ENCODE measurements at regions not wholly inside any gene's neighbourhood (a gene's known extent, or its start where the extent isn't known, plus 50 kb on each side); places are given as distances from the start of the nearest gene placed in this dataset.

GRCh38 chr15:39127925-39128617 is 452.8 kb upstream of the THBS1 start (continued):
- TF ChIP-seq, protein P1, sequence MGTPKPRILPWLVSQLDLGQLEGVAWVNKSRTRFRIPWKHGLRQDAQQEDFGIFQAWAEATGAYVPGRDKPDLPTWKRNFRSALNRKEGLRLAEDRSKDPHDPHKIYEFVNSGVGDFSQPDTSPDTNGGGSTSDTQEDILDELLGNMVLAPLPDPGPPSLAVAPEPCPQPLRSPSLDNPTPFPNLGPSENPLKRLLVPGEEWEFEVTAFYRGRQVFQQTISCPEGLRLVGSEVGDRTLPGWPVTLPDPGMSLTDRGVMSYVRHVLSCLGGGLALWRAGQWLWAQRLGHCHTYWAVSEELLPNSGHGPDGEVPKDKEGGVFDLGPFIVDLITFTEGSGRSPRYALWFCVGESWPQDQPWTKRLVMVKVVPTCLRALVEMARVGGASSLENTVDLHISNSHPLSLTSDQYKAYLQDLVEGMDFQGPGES (IDR thresholded peaks at IDR 0.05; ENCODE audit: low read depth, low read length) = no peak
- TF ChIP-seq NFIC (IDR thresholded peaks at IDR 0.05; ENCODE audit: borderline replicate concordance) = peak; percentile 83
- TF ChIP-seq RCOR1 (IDR thresholded peaks at IDR 0.05; ENCODE audit: low read length) = no peak
- TF ChIP-seq, protein P2, sequence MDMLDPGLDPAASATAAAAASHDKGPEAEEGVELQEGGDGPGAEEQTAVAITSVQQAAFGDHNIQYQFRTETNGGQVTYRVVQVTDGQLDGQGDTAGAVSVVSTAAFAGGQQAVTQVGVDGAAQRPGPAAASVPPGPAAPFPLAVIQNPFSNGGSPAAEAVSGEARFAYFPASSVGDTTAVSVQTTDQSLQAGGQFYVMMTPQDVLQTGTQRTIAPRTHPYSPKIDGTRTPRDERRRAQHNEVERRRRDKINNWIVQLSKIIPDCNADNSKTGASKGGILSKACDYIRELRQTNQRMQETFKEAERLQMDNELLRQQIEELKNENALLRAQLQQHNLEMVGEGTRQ (IDR thresholded peaks at IDR 0.05; ENCODE audit: borderline replicate concordance, low read depth, low read length) = no peak
- TF ChIP-seq ELF1 (IDR thresholded peaks at IDR 0.05) = no peak
- TF ChIP-seq RXRA (IDR thresholded peaks at IDR 0.05; ENCODE audit: borderline replicate concordance, low read depth) = peak; percentile 35
- TF ChIP-seq FOXM1 (IDR thresholded peaks at IDR 0.05; ENCODE audit: low read depth) = peak; percentile 62; the same call in 1 of the 2 replicates
- TF ChIP-seq GABPA (IDR thresholded peaks at IDR 0.05; ENCODE audit: low read depth) = no peak
- no peak for TF ChIP-seq GATA2 (CRISPR knock-in tag; IDR thresholded peaks at IDR 0.05)
- no peak for TF ChIP-seq YY1 (IDR thresholded peaks at IDR 0.05; ENCODE audit: low read depth)
- TF ChIP-seq FOSL2 (IDR thresholded peaks at IDR 0.05; ENCODE audit: borderline replicate concordance, low read depth) = peak; percentile 82
- TF ChIP-seq RAD21 (IDR thresholded peaks at IDR 0.05; ENCODE audit: low read length) = no peak
- TF ChIP-seq TCF12 (IDR thresholded peaks at IDR 0.05) = peak; percentile 85
- TF ChIP-seq, protein P3, sequence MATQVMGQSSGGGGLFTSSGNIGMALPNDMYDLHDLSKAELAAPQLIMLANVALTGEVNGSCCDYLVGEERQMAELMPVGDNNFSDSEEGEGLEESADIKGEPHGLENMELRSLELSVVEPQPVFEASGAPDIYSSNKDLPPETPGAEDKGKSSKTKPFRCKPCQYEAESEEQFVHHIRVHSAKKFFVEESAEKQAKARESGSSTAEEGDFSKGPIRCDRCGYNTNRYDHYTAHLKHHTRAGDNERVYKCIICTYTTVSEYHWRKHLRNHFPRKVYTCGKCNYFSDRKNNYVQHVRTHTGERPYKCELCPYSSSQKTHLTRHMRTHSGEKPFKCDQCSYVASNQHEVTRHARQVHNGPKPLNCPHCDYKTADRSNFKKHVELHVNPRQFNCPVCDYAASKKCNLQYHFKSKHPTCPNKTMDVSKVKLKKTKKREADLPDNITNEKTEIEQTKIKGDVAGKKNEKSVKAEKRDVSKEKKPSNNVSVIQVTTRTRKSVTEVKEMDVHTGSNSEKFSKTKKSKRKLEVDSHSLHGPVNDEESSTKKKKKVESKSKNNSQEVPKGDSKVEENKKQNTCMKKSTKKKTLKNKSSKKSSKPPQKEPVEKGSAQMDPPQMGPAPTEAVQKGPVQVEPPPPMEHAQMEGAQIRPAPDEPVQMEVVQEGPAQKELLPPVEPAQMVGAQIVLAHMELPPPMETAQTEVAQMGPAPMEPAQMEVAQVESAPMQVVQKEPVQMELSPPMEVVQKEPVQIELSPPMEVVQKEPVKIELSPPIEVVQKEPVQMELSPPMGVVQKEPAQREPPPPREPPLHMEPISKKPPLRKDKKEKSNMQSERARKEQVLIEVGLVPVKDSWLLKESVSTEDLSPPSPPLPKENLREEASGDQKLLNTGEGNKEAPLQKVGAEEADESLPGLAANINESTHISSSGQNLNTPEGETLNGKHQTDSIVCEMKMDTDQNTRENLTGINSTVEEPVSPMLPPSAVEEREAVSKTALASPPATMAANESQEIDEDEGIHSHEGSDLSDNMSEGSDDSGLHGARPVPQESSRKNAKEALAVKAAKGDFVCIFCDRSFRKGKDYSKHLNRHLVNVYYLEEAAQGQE (IDR thresholded peaks at IDR 0.05; ENCODE audit: low read depth, low read length) = no peak
- TF ChIP-seq EZH2phosphoT487 (IDR thresholded peaks at IDR 0.05; ENCODE audit: borderline replicate concordance, low read depth) = no peak

- peak overlapping the region; percentile 58 for H3K4me2 ChIP-seq
- no peaks in the 10 kb centered on the region for H3K9me2 ChIP-seq
- CTCF ChIA-PET = interaction anchor here (2.9 kb wide), 1 partner anchor 452 kb away, joined by 8 read pairs; the partner anchor contains the start of gene THBS1
- no peaks in the 10 kb centered on the region for H3K36me3 ChIP-seq (replicated peaks in 1 of 2; ENCODE audit: control insufficient read depth in 1 of 2, insufficient read depth in 2 of 2, low read length in 1 of 2)
- H3K4me3 ChIP-seq (ENCODE audit: low read depth in 2 of 2, low read length in 1 of 2) = no peak overlapping the region
- DNase-seq = no peak
- no peaks in the 10 kb centered on the region for H3K9me3 ChIP-seq
- H2AFZ ChIP-seq (ENCODE audit: low read depth) = no peak overlapping the region; the same call in 1 of the 2 replicates
- no peaks in the 10 kb centered on the region for H4K20me1 ChIP-seq (ENCODE audit: insufficient read depth)
- H3K27me3 ChIP-seq (ENCODE audit: insufficient read depth) = no peaks in the 10 kb centered on the region
- WGBS (ENCODE audit: low lambda C conversion rate) = 73% methylated on average over 2 of the region's 2 CpGs
- peak overlapping the region; percentile 69 for H3K9ac ChIP-seq
- POLR2A ChIA-PET = no interaction called here
- no peaks in the 10 kb centered on the region for H3K79me2 ChIP-seq (ENCODE audit: insufficient read depth)
- peaks cover 3 to 37% of the 10 kb centered on the region in 2 experiments for H3K4me1 ChIP-seq (ENCODE audit: control insufficient read depth in 1 of 2, insufficient read depth in 2 of 2, low read depth in 1 of 2, low read length in 1 of 2)
- H3K27ac ChIP-seq (ENCODE audit: low read depth in 2 of 2, low read length in 1 of 2) = peak overlapping the region; percentile 77 to 97
- H3F3A ChIP-seq (replicated peaks; ENCODE audit: insufficient read depth) = peaks cover 43% of the 10 kb centered on the region
- TF ChIP-seq, protein P2 (IDR thresholded peaks at IDR 0.05; ENCODE audit: borderline replicate concordance, low read depth, low read length) = no peak
- TF ChIP-seq, protein P3 (IDR thresholded peaks at IDR 0.05; ENCODE audit: low read depth, low read length) = no peak
- TF ChIP-seq, protein P4, sequence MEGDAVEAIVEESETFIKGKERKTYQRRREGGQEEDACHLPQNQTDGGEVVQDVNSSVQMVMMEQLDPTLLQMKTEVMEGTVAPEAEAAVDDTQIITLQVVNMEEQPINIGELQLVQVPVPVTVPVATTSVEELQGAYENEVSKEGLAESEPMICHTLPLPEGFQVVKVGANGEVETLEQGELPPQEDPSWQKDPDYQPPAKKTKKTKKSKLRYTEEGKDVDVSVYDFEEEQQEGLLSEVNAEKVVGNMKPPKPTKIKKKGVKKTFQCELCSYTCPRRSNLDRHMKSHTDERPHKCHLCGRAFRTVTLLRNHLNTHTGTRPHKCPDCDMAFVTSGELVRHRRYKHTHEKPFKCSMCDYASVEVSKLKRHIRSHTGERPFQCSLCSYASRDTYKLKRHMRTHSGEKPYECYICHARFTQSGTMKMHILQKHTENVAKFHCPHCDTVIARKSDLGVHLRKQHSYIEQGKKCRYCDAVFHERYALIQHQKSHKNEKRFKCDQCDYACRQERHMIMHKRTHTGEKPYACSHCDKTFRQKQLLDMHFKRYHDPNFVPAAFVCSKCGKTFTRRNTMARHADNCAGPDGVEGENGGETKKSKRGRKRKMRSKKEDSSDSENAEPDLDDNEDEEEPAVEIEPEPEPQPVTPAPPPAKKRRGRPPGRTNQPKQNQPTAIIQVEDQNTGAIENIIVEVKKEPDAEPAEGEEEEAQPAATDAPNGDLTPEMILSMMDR (IDR thresholded peaks at IDR 0.05) = no peak
- TF ChIP-seq GATA2 (CRISPR knock-in tag; IDR thresholded peaks at IDR 0.05) (no peak), EP300 (IDR thresholded peaks at IDR 0.05; ENCODE audit: borderline replicate concordance in 1 of 2, low read depth in 1 of 2, low read length in 1 of 2) (no peak), RAD21 (IDR thresholded peaks at IDR 0.05; ENCODE audit: low read length) (no peak)
Observed at GRCh38 chr15:39128746-39129145, 452.1 kb upstream of the THBS1 start.

Measured in SK-N-SH (cell line).